Dermis blood vessel endothelial cell (primary cell): ENCODE measurements at regions not wholly inside any gene's neighbourhood (a gene's known extent, or its start where the extent isn't known, plus 50 kb on each side); places are given as distances from the start of the nearest gene placed in this dataset.
"Not testable (repeated sequence)": the region's sequence is repeated elsewhere in the genome, so short reads cannot be mapped to it uniquely, and the experiment has no call there.

Experiments used
- DNase-seq: peaks from one replicate; pipeline ENCODE4 v3.0.0; 2010

DNA sequence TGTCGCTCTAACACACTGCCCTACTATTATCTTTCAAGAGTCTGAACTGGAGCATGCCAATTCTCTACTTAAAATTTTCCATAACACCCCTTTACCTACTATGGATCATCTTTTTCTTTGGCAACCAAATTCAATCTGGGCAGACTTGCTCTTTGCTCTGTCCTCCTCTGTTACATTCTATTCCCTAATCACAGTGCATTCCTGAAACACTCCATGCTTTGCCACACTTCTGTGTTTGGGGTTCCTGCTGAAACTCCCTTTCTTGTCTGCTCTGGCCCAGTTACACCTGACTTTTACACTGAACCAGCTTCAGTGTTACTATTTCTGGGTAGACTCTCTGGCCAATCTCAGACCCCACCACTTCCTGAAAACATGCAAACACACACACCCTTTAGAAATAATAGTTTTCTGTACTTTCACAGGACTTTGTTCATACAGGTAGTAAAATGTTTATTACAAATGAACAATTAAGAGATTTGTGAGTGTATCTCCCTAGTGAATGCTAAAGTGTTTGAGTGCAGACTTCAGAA lies 119.9 kb upstream of the DCC start:
- no peak for DNase-seq

DNA sequence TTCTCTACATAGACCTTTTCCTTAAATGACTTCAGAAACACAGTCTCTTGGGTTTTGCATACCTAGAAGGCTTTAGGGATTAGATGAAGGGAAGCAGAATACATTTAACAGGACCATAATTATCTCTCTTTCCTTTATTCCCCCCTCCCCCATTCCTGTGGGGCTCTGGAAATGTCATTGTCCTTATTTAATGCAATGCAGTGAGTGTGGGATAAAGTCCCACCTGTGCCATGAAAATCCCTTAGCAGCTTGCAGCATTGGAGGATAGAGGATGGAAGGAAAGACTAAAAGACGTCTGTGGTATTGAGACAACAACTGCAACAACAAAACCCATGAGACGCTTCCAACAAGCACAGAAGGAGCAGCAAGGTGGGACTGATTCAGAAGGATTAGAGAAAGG lies 117.8 kb upstream of the DCC start:
- no peak for DNase-seq

DNA sequence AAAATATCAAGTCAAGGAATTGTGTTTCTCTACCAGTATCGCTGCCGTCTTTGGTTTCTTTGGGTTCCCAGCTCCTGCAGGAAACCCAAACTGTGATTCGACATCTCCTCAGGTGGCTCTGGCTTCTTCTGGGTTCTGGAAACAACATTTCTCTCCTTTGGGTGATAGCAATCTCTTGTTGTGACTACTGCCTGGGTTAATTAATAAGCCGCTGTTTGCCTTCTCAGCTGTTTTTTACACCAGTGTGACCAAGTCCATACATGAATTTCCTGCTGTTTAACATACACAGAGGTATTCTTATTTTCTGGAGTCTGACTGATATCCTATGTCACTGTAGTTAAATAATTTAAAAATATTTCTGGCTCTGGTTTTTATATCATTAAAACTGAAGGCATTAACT lies 112.5 kb upstream of the DCC start:
- no peak for DNase-seq

DNA sequence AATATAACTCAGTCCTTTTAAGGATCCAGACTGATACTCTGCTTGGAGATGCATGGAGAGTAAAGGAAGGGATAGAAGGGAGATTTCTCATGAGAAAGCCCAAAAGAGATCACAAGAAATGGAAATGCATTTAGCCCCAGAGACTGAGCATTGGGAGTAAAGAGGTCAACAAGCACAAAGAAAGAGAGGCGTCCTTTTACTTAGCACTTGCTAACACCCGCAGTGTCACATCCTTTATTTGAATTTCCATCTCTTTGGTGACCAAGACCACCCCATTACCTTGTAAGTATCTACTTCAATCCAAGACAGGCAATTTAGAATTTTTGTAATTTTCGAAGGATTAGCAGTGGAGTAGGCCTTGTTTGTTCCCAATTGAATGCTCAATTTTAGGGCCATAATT lies 111.8 kb upstream of the DCC start:
- DNase-seq: no peak

DNA sequence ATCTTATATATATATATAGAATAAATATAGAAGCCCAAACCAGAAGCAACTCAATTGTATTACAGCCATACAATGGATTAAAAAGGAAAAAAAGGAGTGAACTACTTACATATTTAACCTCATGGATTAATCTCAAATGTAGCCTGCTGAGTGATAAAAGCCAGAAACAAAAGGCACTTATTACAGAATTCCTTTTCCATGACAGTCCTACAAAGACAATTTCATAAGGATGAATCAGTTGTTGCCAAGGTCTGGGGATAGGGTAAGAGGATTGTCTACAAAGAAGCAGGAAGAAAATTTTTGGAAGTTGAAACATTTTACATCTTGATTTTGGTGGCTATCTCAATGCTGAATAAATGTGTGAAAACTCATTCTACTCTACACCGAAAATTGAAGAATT lies 103.9 kb upstream of the DCC start:
- DNase-seq: no peak

DNA sequence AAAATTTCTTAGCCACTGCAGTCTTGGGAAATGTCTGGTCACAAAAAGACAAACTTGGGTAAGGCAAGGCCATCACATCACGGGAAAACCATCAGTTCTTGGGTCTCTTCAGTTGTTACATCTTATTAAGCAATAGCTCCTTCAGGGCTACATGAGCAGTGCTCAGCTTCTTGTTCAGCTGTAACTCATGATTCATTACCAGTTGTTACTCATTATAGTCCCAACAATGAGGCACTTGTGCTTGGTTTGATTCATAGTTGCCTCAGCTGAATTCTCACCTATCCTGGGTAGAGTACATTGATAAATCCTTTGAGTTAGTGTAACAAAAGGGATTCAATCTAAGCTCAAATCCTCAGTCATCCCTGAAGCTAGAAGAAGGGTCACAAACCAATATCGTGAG lies 102.4 kb upstream of the DCC start:
- DNase-seq: no peak

DNA sequence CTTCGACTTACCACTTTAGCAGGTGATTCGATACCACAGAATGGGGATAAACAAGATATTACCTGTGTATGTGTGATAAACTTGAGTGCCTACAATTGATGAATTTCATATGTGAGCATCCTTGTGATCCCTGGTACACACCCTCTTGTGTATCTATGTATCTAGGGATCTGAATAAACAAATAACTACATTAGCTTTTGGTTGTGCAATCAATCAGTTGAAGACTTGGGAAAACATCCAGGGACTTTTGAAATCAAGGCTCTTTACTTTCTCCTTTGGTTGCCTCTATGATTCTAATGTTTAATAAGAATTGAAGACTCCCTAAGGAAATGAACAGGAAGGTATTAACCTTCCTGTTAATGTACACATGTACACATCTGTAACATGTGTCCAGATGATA lies 97.3 kb upstream of the DCC start:
- DNase-seq: no peak

DNA sequence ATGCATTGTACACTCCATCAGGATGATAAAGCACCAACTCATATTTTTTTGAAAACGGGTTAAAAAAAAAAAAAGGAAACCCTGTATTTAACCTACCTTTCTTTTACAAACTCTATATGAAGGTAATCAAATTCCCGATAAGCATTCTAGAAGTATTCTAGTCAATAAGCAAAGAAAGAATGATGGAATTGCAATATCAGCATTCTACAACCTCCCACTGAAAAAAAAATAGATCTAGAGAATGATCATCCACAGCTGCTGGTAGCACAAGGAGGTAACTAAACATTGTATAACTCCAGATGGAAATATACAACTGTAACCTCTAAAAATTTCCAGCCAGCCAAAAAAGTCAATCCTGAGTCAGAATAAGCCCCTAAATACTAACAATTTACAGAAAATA lies 95.3 kb upstream of the DCC start:
- no peak for DNase-seq

DNA sequence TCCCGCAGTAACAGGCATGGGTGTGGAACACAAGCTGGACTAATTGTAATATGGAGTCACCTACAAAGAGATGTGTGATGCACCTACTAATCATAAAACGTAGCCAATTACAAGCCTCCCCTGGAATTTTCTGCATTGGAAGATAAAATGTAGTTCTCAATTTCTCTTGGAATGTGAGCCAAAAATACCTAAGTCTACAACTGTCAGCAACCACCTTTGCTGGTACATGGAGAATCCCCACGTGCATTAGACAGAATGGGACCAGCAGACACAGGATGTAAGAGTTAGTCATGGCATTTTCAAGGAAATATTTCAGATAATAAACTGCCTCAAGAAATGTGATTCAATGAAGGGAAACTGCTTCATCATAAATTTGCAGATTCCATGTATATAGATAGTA lies 85.6 kb upstream of the DCC start:
- DNase-seq: no peak

DNA sequence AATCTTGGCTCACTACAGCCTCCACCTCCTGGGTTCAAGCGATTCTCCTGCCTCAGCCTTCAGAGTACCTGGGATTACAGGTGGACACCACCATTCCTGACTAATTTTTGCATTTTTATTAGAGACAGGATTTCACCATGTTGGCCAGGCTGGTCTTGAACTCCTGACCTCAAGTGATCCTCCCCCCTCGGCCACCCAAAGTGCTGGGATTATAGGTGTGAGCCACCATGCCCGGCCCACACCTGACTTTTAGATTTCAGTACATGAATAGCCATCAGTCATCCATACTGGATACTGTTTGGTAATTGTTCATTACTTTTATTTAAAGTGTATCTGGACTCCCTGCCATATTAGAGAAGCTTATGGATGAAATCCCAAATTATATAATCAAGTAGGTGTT lies 82.6 kb upstream of the DCC start:
- DNase-seq: not testable (repeated sequence)

DNA sequence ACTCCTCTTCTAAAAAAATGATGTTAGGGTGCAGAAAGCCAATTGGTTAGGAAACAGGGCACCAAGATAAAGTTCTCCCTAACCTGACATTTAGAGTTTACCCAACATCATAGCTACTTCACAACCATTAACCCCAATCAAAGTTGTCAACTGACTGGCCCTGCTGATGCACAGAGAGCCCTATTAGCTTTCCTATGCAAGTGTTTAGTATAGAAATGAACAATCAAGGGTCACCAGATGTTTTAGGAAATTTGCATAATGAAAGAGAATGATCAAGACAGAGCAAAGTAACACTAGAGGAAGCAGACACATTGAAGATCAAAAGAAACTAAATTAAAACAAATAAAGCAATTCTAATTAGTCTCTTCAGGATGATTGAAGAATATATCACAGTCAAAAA lies 64.2 kb upstream of the DCC start:
- DNase-seq: no peak

DNA sequence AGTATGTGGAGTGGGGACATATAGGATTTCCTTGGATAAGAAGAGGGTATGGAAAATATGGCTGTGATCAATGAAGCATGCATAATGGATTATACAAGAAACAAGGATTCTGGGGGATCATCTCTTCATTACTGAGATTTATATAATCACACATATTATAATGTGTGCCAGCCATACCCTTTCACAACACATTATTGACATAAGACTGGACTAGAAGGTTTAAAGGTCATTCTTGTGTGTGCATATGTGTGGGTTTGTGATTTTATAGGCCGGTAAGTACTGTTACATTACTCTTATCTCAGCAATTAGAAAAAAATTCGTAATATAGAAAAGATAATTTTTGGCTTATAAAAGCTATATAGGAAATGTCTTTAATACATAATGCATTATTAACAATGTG lies 62.2 kb upstream of the DCC start:
- DNase-seq: no peak

DNA sequence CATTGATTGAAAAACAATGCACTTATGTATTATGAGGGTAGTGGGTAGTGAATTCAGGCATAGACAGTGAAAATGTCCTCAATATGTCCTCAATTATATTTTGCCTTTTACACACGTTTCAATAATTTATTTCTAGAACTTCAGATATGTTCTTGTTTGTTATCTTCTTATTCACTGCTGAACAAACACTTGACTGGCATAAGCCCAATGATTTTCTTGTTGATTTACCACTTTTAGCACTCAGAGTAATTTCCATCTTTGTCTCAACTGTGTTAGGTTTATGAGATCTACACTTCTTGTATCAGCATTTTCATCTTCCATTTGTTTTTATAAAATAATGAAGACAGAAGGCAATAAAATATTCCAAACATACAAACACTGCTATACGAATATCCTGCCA lies 61.8 kb upstream of the DCC start:
- DNase-seq: no peak

DNA sequence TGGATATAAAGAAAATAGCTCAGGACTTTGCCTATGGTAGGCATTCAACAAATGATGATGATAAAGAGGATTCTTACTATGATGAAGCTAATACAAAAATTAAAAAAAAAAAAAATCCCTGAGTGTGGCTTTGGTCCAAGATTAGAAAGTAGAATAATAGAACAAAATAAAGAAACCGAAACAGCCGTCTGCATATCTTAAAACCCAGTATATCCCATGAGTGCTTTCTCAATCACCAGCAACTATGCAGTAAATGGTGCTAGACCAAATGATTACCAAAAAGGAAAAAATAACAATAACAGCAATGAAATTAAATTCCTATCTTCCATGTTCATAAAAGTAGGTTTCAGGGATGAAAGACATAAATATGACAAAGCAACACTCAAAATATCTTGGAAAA lies 59.3 kb upstream of the DCC start:
- no peak for DNase-seq

DNA sequence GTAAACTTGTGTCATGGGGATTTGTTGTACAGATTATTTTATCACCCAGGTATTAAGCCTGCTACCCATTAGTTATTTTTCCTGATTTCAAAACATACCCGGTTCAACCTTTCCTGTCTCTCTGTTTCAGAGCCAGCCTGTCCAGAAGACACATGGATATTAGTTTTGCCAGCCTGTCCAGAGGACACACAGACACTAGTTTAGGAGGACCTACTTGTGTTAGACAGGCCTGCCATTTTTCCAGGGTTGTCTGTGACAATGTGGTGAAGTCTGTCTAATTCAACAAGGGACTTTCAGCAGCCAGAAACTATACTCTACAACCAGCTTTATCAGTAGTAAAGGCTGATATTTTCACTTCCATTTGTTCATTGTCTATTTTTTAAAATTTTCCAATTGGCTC lies 56.1 kb upstream of the DCC start:
- DNase-seq: no peak

DNA sequence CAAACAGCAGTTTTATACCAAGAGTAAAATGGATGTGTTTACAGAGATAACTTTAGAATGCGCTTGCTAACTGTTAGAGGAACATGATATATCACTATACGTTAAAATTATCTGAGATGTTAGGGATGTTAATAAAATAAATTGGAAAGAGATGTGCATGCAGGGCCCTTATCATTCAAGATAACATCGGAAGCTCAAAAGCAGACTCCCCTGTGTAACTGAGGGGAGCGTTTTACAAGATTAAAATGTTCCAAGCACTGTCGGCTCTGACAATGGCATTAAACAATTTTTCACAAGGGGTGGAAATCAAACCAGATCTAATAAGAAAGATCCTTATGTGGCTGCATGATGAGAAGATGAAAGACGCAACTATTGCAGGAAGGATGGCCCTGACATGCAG lies 53.3 kb upstream of the DCC start:
- DNase-seq: no peak

DNA sequence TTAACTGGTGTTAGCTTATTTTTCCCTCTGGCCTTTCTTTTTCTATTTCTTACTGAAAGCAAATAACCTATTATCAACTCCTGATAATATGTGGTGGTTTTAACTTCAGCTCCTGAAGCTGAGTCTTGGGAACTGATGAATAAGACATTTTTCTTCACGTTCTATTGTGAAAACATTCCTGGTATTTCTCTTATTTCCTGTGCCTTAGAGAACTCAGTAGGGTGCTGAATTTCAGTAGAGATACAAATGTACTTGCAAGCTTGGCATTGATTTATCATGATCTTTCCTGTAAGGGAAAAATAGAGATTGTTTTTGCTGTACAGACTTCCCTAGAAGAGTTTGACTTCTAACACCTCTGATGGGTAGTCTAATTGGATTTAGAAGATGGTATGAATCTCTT lies 52.8 kb upstream of the DCC start:
- no peak for DNase-seq

DNA sequence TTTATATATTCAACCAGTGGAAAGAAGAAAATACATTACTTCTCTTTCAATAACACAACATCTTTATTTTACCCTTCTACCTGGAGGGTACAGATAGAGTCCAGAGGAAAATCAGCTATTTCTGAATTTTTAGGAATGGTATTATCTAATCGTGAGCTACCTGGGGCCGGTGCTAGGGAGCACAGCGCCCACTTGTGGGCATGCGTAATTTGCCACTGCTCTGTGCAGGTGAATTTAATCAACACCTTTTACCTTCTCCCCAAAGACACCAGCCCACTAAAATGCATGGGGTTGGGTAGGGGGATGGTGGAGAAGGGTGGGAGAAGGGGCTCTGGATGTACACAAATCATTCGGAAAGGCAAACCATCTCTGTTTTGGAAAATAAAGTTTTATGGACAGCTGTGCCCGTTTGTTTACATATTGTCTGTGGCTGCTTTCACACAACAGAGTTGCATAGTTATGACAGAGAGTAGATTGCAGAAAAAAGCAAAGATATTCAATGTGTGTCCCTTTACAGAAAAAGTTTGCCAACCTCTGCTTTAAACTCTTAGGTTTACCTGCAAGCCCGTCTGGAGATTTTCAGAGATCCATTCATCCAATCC lies 51.5 kb upstream of the DCC start:
- no peak for DNase-seq

DNA sequence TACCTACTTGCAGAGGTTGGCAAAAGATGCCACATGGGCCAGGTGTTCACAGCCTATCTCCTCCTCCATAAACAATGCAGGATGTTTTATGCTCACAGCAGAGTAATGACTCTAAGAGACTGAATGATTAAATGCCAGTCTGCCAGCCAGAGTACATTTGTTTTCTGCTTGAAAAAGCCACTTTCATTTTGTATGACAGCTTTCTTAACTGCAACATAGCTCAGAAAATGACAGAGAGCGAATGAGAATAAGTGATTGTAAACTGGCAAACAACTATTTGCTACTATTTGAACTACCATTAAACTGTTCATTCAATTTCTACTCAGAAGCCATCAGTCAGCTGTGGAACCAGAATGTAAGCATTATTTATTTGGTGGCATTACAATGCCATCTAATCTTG lies 50.6 kb upstream of the DCC start:
- DNase-seq: no peak
